ENCODE measurements at regions not wholly inside any gene's neighbourhood (a gene's known extent, or its start where the extent isn't known, plus 50 kb on each side); places are given as distances from the start of the nearest gene placed in this dataset.

DNA sequence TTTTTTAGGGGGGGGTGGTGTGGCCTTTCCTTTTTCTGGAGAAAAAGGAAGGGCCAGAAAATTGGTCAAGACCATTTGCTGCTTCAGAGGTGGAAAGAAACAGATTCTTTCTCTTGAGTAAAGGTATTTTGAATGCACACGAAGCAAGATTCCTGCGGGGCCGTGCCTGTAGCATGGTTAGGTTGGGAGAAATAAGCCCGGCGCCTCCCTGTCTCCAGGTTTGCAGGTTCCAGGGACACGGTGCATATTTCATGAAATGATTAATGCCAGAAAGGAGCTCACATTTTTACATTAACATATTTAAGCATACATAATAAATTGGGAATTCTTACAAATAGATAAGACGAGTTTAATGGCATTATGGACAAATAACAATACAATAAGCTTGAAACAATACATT lies 409.5 kb upstream of the IRX1 start:
- 0% methylated on average over 7 of the region's 7 CpGs for WGBS (ENCODE audit: insufficient coverage, low coverage, missing lambda C conversion rate)
- peaks cover 0 to 3% of the 10 kb centered on the region in 2 experiments; a peak in 1 of 5 replicates for H3K4me1 ChIP-seq (replicated peaks in 1 of 2; ENCODE audit: control insufficient read depth in 2 of 2, insufficient read depth in 2 of 2, low read length in 2 of 2)
- no peak overlapping the region for H3K27ac ChIP-seq (ENCODE audit: extremely low read depth, low read depth, low read length)
- FAIRE-seq (no peak), DNase-seq (ENCODE audit: extremely low read depth in 1 of 4, low spot score in 3 of 4) (no peak), ATAC-seq (no peak)
- no peaks in the 10 kb centered on the region for H3K36me3 ChIP-seq (ENCODE audit: control insufficient read depth, insufficient read depth, low read length)
- H3K9me3 ChIP-seq (replicated peaks; ENCODE audit: control insufficient read depth, insufficient read depth, low read depth, low read length) = no peaks in the 10 kb centered on the region
- TF ChIP-seq ZKSCAN3 (CRISPR knock-in tag; IDR thresholded peaks at IDR 0.05) = no peak
- no peak for TF ChIP-seq ARID1B (IDR thresholded peaks at IDR 0.05)
- TF ChIP-seq, protein P1, sequence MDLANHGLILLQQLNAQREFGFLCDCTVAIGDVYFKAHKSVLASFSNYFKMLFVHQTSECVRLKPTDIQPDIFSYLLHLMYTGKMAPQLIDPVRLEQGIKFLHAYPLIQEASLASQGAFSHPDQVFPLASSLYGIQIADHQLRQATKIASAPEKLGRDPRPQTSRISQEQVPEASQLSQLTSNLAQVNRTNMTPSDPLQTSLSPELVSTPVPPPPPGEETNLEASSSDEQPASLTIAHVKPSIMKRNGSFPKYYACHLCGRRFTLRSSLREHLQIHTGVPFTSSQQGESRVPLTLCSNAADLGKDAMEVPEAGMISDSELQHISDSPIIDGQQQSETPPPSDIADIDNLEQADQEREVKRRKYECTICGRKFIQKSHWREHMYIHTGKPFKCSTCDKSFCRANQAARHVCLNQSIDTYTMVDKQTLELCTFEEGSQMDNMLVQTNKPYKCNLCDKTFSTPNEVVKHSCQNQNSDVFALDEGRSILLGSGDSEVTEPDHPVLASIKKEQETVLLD (IDR thresholded peaks at IDR 0.05) = no peak
- no peak for TF ChIP-seq NONO (IDR thresholded peaks at IDR 0.05; ENCODE audit: low read depth in 2 of 2, low read length in 1 of 2)
- no peak for TF ChIP-seq ZNF444 (CRISPR knock-in tag; IDR thresholded peaks at IDR 0.05)
- TF ChIP-seq NFE2 (IDR thresholded peaks at IDR 0.05; ENCODE audit: low read depth) = no peak
- TF ChIP-seq KAT8 (IDR thresholded peaks at IDR 0.05; ENCODE audit: low read depth) = no peak
- TF ChIP-seq SRSF1 (IDR thresholded peaks at IDR 0.05; ENCODE audit: low read depth, low read length) = no peak
- TF ChIP-seq CCAR2 (IDR thresholded peaks at IDR 0.05; ENCODE audit: low read depth, low read length) = no peak
- TF ChIP-seq KDM1A (IDR thresholded peaks at IDR 0.05) = no peak
- TF ChIP-seq SIN3B (IDR thresholded peaks at IDR 0.05; ENCODE audit: low read depth) = no peak
- no peak for TF ChIP-seq ZNF347 (CRISPR knock-in tag; IDR thresholded peaks at IDR 0.05; ENCODE audit: low read depth)
- no peak for TF ChIP-seq ETV1 (tag; conservative IDR thresholded peaks at IDR 0.05; ENCODE audit: low read depth)
- TF ChIP-seq, protein P2, sequence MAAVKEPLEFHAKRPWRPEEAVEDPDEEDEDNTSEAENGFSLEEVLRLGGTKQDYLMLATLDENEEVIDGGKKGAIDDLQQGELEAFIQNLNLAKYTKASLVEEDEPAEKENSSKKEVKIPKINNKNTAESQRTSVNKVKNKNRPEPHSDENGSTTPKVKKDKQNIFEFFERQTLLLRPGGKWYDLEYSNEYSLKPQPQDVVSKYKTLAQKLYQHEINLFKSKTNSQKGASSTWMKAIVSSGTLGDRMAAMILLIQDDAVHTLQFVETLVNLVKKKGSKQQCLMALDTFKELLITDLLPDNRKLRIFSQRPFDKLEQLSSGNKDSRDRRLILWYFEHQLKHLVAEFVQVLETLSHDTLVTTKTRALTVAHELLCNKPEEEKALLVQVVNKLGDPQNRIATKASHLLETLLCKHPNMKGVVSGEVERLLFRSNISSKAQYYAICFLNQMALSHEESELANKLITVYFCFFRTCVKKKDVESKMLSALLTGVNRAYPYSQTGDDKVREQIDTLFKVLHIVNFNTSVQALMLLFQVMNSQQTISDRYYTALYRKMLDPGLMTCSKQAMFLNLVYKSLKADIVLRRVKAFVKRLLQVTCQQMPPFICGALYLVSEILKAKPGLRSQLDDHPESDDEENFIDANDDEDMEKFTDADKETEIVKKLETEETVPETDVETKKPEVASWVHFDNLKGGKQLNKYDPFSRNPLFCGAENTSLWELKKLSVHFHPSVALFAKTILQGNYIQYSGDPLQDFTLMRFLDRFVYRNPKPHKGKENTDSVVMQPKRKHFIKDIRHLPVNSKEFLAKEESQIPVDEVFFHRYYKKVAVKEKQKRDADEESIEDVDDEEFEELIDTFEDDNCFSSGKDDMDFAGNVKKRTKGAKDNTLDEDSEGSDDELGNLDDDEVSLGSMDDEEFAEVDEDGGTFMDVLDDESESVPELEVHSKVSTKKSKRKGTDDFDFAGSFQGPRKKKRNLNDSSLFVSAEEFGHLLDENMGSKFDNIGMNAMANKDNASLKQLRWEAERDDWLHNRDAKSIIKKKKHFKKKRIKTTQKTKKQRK (IDR thresholded peaks at IDR 0.05; ENCODE audit: borderline replicate concordance, low read depth, low read length) = no peak
- TF ChIP-seq BCL6 (CRISPR knock-in tag; IDR thresholded peaks at IDR 0.05) = no peak
- TF ChIP-seq ZNF274 (IDR thresholded peaks at IDR 0.05; ENCODE audit: borderline replicate concordance, low read depth, low read length) = no peak
- no peak for TF ChIP-seq ERF (CRISPR knock-in tag; IDR thresholded peaks at IDR 0.05)
- TF ChIP-seq, protein P3, sequence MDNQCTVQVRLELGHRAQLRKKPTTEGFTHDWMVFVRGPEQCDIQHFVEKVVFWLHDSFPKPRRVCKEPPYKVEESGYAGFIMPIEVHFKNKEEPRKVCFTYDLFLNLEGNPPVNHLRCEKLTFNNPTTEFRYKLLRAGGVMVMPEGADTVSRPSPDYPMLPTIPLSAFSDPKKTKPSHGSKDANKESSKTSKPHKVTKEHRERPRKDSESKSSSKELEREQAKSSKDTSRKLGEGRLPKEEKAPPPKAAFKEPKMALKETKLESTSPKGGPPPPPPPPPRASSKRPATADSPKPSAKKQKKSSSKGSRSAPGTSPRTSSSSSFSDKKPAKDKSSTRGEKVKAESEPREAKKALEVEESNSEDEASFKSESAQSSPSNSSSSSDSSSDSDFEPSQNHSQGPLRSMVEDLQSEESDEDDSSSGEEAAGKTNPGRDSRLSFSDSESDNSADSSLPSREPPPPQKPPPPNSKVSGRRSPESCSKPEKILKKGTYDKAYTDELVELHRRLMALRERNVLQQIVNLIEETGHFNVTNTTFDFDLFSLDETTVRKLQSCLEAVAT (IDR thresholded peaks at IDR 0.05) = no peak
- no peak for TF ChIP-seq MTF1 (CRISPR knock-in tag; IDR thresholded peaks at IDR 0.05; ENCODE audit: borderline replicate concordance)
- TF ChIP-seq CBX1 (IDR thresholded peaks at IDR 0.05; ENCODE audit: low read depth) = no peak
- no peaks in the 10 kb centered on the region for H3K9me1 ChIP-seq (ENCODE audit: control insufficient read depth, insufficient read depth, low read length)
- ChIA-PET POLR2A (no interaction called here), CTCF (ENCODE audit: low intra/inter-chr PET ratio) (no interaction called here)
- intact Hi-C loops (cut with micrococcal nuclease) (no loop called here), in situ Hi-C loops (cut with MboI) (no loop called here)
- no peaks in the 10 kb centered on the region for H4K20me1 ChIP-seq (replicated peaks; ENCODE audit: control insufficient read depth, insufficient read depth, low read length)
- no TSS peak for BruUV-seq (replicated peaks)
- no peak overlapping the region for H3K9ac ChIP-seq (ENCODE audit: insufficient read depth in 1 of 2, low read depth in 2 of 2, low read length in 2 of 2)
- no peak overlapping the region for H2AFZ ChIP-seq (ENCODE audit: low read depth, low read length)
- peaks cover 30 to 34% of the 10 kb centered on the region in 2 experiments for H3K27me3 ChIP-seq (ENCODE audit: control insufficient read depth in 2 of 2, insufficient read depth in 2 of 2, low read length in 2 of 2)
- H3K4me2 ChIP-seq (ENCODE audit: insufficient read depth, low read length) = no peak overlapping the region
- H3K4me3 ChIP-seq = no peak overlapping the region
- no peaks in the 10 kb centered on the region for H3K79me2 ChIP-seq (ENCODE audit: control insufficient read depth, insufficient read depth, low read length)
